Cardiac muscle cell (in vitro differentiated cells and primary cell): ENCODE measurements at regions not wholly inside any gene's neighbourhood (a gene's known extent, or its start where the extent isn't known, plus 50 kb on each side); places are given as distances from the start of the nearest gene placed in this dataset.

Source experiments
- DNase-seq, 2 donors: peaks; one replicate each; pipeline versions ENCODE4 v3.0.0 to v3.0.0-alpha.2; 2010 to 2017; ENCODE audit warnings: low read depth in 1 of 2, low spot score in 1 of 2
- H3K27ac ChIP-seq: fragments of 200-600 bp; sonication (generic); 2 replicates; pipeline ENCODE4 v1.5.1; 2016
- H3K27me3 ChIP-seq: fragments of 200-600 bp; sonication (generic); 2 replicates; pipeline ENCODE4 v1.6.0; 2016; ENCODE audit warnings: control low read depth
- H3K36me3 ChIP-seq: fragments of 200-600 bp; sonication (generic); 2 replicates; pipeline ENCODE4 v1.5.1; 2016; ENCODE audit warnings: control low read depth
- H3K4me1 ChIP-seq: fragments of 200-600 bp; sonication (generic); 2 replicates; pipeline ENCODE4 v1.8.1; 2017; ENCODE audit warnings: low read depth, mild to moderate bottlenecking, mixed run types
- H3K4me3 ChIP-seq: fragments of 200-600 bp; sonication (generic); 2 replicates; pipeline ENCODE4 v1.5.1; 2016; ENCODE audit warnings: mild to moderate bottlenecking
- H3K9me3 ChIP-seq: fragments of 200-600 bp; sonication (generic); 2 replicates; pipeline ENCODE4 v1.5.1; 2017; ENCODE audit warnings: low read depth, mild to moderate bottlenecking, control low read depth
- TF ChIP-seq, protein P1 (sequence below): IDR thresholded peaks from 2 replicates; pipeline ENCODE4 v1.5.1; 2012; ENCODE audit warnings: low read depth, mild to moderate bottlenecking, low read length

DNA sequence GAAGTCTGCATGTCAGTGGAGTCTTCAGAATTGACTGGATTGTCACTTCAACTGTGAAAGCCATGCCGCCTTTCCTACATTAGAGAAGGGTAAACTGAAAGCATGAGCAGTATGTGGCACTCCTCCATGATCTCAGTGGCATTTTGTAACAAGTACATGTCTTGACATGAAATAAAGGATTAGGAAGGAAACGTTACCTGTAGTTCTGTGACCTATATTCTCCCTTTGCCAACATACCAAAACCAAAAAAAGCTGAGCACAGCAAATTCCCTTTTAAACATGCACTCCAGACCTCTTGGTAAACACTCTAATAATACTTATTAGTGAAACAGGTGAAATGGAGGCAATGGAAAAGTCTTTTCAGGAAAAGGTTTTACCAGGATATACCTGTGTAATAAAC lies 344.2 kb downstream of the GRIA2 start:
- Histone ChIP-seq H3K27ac (no peak overlapping the region), H3K4me3 (no peak overlapping the region), H3K36me3 (no peaks in the 10 kb centered on the region), H3K27me3 (no peaks in the 10 kb centered on the region), H3K9me3 (no peaks in the 10 kb centered on the region), H3K4me1 (peaks cover 7% of the 10 kb centered on the region)
- DNase-seq, result no peak
- TF ChIP-seq, protein P1, sequence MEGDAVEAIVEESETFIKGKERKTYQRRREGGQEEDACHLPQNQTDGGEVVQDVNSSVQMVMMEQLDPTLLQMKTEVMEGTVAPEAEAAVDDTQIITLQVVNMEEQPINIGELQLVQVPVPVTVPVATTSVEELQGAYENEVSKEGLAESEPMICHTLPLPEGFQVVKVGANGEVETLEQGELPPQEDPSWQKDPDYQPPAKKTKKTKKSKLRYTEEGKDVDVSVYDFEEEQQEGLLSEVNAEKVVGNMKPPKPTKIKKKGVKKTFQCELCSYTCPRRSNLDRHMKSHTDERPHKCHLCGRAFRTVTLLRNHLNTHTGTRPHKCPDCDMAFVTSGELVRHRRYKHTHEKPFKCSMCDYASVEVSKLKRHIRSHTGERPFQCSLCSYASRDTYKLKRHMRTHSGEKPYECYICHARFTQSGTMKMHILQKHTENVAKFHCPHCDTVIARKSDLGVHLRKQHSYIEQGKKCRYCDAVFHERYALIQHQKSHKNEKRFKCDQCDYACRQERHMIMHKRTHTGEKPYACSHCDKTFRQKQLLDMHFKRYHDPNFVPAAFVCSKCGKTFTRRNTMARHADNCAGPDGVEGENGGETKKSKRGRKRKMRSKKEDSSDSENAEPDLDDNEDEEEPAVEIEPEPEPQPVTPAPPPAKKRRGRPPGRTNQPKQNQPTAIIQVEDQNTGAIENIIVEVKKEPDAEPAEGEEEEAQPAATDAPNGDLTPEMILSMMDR, result no peak

DNA sequence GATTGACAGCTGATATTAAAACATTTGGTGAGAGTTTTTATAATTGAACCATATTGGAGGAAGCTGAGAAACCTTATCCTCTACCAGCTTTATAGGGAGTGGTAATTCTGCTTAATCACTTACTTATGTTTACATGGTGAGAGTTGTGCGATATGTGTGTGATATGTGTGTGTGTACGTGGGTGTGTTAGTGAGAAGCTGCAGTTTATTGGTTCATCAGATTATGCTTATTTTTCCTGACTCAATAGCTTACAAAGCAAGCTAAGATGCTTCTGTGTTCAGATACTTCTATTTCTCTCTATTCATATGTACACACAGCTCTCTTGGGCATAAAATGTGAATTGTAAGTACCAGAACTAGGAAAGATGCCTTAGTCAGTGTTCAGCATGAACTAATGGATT lies 343.7 kb downstream of the GRIA2 start:
- Histone ChIP-seq H3K9me3 (no peaks in the 10 kb centered on the region), H3K4me1 (peaks cover 7% of the 10 kb centered on the region), H3K36me3 (no peaks in the 10 kb centered on the region), H3K27me3 (no peaks in the 10 kb centered on the region), H3K4me3 (no peak overlapping the region), H3K27ac (no peak overlapping the region)
- TF ChIP-seq, protein P1, result no peak
- no peak for DNase-seq

DNA sequence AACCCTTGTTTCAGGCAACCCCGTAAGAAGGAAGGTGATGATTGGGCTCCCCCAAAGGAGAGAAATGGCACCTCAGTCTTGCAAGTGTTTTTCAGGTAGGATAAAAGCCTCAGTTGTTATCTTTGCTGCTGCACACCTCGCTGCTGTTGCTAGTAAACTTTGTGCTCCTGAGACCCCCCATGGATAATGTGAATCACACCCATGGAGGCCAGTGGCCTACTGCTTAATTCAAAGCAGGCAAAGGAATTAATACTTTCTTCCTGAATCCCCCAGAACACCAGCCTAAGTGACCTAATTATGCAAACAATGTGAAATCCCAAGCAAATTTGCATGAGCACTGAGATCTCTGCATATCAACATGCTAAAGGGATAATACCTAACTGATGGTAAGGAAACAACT lies 337.5 kb downstream of the GRIA2 start:
- Histone ChIP-seq H3K4me1 (no peaks in the 10 kb centered on the region), H3K9me3 (no peaks in the 10 kb centered on the region), H3K27me3 (no peaks in the 10 kb centered on the region), H3K27ac (no peak overlapping the region), H3K4me3 (no peak overlapping the region), H3K36me3 (no peaks in the 10 kb centered on the region)
- TF ChIP-seq, protein P1, result no peak
- DNase-seq, result no peak

DNA sequence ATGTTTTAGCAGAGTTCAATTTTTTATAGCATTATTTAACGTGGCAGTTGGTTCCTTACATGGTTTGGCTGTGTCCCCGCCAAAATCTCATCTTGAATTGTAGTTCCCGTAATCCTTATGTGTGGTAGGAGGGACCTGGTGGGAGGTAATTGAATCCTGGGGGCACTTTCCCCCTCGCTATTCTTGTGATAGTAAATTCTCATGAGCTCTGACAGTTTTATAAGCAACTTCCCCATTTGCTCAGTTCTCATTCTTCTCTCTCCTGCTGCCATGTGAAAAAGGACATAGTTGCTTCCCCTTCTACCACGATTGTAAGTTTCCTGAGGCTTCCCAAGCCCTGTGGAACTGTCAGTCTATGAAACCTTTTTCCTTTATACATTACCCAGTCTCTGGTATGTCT lies 329.5 kb downstream of the GRIA2 start:
- TF ChIP-seq, protein P1, result no peak
- Histone ChIP-seq H3K27me3 (no peaks in the 10 kb centered on the region), H3K9me3 (no peaks in the 10 kb centered on the region), H3K36me3 (no peaks in the 10 kb centered on the region), H3K4me3 (no peak overlapping the region), H3K4me1 (no peaks in the 10 kb centered on the region), H3K27ac (no peak overlapping the region)
- DNase-seq, result no peak

DNA sequence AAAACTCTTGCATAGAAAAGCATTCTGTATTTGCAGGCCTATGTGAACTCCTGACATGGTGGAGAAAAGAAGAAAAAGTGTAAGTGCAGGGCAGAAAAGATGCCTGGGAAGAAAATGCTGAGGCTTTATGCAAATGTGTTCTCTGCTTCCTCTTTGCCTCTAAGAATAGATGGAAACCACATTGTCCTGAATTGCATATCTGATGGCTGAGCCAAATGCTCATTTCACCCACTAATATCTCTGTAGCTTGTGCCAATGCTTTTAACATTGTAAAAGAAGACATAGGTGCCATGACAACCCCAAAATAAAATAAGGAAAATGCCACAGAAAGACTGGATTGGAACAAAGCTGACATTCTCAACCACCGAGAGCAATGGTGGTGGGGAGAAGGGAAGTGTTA lies 307.4 kb downstream of the GRIA2 start:
- Histone ChIP-seq H3K9me3 (no peaks in the 10 kb centered on the region), H3K4me3 (no peak overlapping the region), H3K4me1 (no peaks in the 10 kb centered on the region), H3K36me3 (no peaks in the 10 kb centered on the region), H3K27me3 (no peaks in the 10 kb centered on the region), H3K27ac (no peak overlapping the region)
- TF ChIP-seq, protein P1, result no peak
- no peak for DNase-seq

DNA sequence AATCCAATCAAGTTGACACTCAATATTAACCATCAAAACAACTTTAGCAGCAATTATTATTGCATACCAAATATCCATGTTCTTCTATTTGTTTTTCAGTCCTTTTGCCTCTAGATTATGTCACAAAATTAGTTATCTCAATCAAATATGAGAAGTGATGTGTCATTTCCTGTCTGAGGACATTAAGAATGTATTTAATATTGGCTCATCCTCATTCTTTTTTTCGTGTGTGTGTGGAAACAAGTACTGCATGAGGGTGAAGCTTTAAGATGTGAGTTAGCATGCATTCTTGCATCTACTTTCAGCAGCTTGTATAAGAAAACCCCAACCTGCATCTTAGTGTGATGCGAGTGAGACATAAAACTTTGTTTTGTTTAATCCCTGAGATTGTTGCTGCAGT lies 301.4 kb downstream of the GRIA2 start:
- H3K27ac ChIP-seq, result no peak overlapping the region

More for the DNA sequence above, 301.4 kb downstream of the GRIA2 start:
- TF ChIP-seq, protein P1, result no peak
- no peaks in the 10 kb centered on the region for H3K4me1 ChIP-seq
- DNase-seq, result peak in 1 of 2 donors; percentile 12
- no peaks in the 10 kb centered on the region for H3K36me3 ChIP-seq
- H3K4me3 ChIP-seq, result no peak overlapping the region
- H3K27me3 ChIP-seq, result no peaks in the 10 kb centered on the region
- H3K9me3 ChIP-seq, result no peaks in the 10 kb centered on the region
